ENCODE measurements at regions not wholly inside any gene's neighbourhood (a gene's known extent, or its start where the extent isn't known, plus 50 kb on each side); places are given as distances from the start of the nearest gene placed in this dataset.

DNA sequence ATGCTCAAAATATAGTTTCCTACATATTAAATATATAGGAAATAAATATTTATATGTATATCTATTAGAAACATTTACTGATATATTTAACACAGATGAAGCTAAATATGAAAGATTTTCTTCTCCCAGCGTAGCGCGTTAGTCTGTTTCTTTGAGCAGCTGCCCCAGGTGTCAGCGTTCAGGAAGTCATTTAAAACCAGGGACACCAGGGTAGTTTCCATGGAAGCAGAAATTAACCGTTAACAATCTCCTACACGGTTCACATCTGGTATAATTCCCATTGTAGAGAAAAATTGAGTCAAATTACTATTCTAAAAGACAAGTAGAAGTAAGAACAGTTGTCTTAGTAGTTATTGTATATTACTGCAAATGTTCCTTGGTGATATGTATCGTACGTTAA is 1443.7 kb downstream of the MRPL39 start:
- TF ChIP-seq, protein P1, sequence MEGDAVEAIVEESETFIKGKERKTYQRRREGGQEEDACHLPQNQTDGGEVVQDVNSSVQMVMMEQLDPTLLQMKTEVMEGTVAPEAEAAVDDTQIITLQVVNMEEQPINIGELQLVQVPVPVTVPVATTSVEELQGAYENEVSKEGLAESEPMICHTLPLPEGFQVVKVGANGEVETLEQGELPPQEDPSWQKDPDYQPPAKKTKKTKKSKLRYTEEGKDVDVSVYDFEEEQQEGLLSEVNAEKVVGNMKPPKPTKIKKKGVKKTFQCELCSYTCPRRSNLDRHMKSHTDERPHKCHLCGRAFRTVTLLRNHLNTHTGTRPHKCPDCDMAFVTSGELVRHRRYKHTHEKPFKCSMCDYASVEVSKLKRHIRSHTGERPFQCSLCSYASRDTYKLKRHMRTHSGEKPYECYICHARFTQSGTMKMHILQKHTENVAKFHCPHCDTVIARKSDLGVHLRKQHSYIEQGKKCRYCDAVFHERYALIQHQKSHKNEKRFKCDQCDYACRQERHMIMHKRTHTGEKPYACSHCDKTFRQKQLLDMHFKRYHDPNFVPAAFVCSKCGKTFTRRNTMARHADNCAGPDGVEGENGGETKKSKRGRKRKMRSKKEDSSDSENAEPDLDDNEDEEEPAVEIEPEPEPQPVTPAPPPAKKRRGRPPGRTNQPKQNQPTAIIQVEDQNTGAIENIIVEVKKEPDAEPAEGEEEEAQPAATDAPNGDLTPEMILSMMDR (IDR thresholded peaks at IDR 0.05): no peak
- no peak for TF ChIP-seq POLR2A (IDR thresholded peaks at IDR 0.05)
